HG03558 (cell line): ENCODE measurements at regions not wholly inside any gene's neighbourhood (a gene's known extent, or its start where the extent isn't known, plus 50 kb on each side); places are given as distances from the start of the nearest gene placed in this dataset.
"Not testable (repeated sequence)": the region's sequence is repeated elsewhere in the genome, so short reads cannot be mapped to it uniquely, and the experiment has no call there.

Source experiments
- ATAC-seq: cut with Tn5 transposase; IDR thresholded peaks from one replicate; pipeline ENCODE4 v1.9.1; 2021; ENCODE audit warnings: moderate number of reproducible peaks; ENCODE audit not compliant: unreplicated experiment; ENCODE audit errors: extremely low read depth

DNA sequence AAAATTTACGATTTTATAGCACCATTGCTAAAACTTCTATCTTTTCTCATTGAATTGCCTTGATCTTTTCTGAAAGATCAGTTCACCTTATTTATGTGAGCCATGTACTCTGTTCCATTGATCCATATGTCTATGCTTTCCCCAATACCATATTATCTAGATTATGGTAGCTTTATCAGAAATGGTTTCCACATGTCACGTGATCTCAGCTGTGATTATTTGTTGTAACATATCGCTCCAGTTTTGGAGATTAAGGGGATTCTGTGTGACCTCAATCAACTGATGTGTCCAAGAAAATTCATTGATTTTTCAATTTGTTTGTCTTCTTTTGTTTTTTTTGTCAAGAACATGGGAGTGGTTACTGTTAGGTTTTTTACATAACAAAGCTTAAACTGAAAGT is 1114.5 kb upstream of the ATXN8OS start:
- no peak for ATAC-seq

DNA sequence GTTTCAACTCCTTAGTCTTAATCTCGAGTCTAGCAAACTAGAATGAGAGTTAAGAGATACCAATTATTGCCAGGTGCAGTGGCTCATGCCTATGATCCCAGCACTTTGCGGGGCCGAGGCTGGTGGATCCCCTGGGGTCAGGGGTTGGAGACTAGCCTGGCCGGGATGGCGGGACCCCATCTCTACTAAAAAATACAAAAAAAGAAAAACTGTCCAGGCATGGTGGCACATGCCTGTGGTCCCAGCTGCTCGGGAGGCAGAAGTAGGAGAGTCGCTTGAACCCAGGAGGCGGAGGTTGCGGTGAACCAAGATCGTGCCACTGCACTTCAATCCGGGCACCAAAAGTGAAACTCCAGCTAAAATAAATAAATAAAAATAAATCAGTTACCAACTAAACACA is 1119.5 kb upstream of the ATXN8OS start:
- no peak for ATAC-seq

- no peak for ATAC-seq
Observed at GRCh38 chr13:68987585-68987984, 1120.0 kb upstream of the ATXN8OS start.

DNA sequence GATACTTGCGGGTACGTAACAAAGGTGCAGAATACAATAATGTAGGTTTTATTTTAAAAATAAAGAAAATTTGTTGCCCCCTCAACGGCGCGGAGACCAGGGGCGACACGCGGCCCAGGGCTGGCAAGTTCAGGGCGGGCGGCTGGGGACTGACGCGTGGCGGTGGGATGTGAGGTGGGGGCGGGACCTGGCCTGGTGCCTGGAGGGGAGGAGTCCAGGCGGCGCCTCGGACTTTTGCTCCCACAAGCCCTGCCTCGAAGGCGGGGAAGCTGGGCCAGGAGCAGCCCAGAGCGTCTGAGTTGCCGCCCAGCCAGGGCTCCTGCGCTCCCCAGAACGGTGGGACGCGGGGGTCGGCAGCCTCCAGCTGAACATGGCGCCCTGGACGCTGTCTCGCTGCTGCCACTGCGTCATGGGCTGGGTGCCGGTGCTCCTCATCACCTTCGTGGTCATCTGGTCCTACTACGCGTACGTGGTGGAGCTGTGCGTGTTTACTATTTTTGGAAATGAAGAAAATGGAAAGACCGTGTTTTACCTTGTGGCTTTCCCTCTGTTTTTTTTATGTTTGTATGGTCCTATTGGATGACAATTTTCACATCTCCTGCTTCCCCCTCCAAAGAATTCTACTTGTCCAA is 1122.8 kb upstream of the ATXN8OS start:
- no peak for ATAC-seq

DNA sequence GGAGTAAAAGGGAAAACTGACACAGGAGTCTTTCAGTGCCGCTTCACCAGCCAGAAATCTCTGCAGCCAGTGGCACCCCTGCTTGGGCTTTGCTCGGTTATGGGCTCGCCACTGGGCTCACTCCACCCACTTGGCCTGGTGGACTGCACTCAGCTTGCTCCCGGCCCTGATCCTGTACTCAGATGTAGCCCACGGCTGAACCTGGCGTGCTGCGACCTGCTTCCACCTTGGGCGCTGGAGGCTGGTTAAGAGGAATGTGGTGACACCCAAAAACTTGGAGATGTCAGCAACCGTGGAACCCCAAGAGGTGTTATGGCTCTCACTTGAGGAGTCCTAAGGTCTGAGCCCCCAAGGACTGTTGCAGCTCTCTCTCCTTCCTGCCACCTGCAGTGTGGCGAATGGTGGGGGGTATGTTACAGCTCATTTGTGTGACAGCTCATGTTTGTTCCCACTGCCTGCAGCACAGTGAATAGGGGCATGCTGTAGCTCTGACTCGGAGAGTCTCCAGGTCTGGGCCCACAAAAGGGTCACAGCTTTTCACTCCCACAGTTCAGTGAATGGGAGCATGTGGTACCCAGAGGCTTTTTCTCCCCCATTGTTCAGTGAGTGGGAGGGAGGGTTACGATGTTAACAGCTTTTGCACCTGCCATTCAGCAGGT is 1124.5 kb upstream of the ATXN8OS start:
- ATAC-seq, result no peak

- no peak for ATAC-seq
Observed at GRCh38 chr13:68976287-68976686, 1131.3 kb upstream of the ATXN8OS start.

GRCh38 chr13:68970532-68970931 is 1137.1 kb upstream of the ATXN8OS start:
- ATAC-seq, result no peak

- ATAC-seq, result no peak
Observed at GRCh38 chr13:68948586-68948985, 1159.0 kb upstream of the ATXN8OS start.

GRCh38 chr13:68944272-68944671 is 1163.4 kb upstream of the ATXN8OS start:
- no peak for ATAC-seq

GRCh38 chr13:68940049-68940448 is 1167.6 kb upstream of the ATXN8OS start:
- no peak for ATAC-seq

- ATAC-seq, result no peak
Observed at GRCh38 chr13:68938639-68939038, 1169.0 kb upstream of the ATXN8OS start.

DNA sequence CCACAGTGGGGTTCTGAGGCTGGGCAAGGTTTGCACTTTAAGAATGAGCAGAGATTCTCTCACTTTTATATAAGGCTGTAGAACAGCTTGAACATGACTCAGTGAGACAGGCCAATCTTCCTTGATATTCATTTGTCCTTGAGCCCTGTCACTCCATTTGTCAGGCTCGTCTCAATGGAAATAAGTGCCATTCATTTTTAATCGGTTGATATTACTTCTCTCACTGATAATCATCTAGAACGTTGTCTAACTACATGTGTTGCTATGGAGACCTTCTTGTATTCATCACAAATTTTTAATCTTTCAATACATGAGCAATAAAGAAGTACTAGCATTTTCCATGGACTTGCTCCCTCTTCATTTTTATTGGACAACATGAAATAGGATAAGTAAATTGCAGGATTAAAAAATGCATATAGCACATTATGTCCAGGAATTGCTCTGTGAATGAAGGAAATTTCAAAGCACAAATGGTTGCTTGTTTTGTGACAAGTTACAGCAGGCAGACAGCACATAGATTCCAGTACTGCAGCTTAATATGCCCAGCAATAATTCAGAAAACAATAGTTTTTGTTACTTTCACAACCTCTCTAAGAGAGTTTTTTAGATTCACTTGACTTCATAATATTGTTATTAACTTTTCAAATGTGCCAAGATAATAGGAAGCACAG is 1178.4 kb upstream of the ATXN8OS start:
- ATAC-seq, result no peak

- ATAC-seq, result no peak
Observed at GRCh38 chr13:68927387-68928026, 1180.1 kb upstream of the ATXN8OS start.

GRCh38 chr13:68923995-68924394 is 1183.6 kb upstream of the ATXN8OS start:
- no peak for ATAC-seq

DNA sequence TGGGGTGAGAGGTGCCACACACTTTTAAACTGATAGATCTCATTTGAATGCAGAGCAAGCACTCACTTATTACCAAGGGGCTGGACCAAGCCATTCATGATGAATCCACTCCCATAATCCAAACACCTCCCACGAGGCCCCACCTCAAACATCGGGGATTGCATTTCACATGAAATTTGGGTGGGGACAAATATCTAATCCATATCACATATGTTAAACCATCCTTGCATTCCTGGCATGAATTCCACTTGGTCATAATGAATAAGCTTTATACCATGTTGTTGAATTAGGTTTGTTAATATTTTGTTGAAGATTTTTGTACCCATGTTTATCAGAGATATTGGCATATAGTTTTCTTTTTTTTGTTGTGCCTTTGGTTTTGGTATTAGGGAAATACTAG is 1198.7 kb upstream of the ATXN8OS start:
- ATAC-seq, result no peak

DNA sequence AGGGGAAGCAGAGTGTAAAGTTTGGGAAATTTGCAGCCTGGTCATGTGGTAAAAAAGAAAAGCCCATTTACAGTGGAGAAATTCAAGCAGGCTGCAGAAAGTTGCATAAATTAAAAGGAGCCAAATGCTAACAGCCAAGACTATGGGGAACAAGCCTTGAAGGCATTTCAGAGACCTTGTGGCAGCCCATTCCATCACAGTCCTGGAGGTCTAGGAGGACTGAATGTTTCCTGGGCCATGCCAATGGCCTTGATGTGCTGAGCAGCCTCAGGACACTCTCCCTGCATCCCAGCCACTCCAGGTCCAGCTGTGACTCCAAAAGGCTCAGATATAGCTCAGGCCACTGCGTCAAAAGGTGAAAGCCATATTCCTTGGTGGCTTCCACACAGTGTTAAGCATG is 1202.4 kb upstream of the ATXN8OS start:
- ATAC-seq, result no peak

DNA sequence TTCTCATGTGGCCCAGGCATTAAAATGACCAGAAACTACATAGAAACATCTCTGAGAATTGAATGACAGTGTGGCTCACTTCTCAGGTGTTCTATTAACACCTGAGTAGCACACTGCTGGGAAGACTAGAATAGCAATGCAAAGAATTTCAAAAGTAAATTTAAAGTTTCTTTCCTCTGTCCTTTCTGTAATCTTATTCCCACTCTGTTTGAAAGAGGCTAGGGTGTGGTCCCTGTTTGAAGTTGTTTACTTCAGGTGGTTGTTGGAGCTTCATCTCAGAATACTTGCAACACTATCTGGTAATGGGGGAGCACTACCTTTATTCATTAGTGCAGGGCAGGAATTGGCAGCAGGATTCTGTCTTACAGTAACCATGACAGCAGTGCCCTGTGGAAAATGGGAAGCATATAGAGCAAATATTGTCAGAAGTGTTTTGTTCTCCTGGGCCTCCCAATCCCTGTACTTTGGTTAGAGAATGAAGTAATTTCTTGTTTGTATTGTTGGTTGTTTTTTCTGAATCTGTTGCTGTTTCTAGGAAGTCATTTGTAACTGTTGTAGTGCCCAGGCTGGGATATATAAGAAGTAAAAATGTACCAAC is 1210.2 kb upstream of the ATXN8OS start:
- no peak for ATAC-seq

DNA sequence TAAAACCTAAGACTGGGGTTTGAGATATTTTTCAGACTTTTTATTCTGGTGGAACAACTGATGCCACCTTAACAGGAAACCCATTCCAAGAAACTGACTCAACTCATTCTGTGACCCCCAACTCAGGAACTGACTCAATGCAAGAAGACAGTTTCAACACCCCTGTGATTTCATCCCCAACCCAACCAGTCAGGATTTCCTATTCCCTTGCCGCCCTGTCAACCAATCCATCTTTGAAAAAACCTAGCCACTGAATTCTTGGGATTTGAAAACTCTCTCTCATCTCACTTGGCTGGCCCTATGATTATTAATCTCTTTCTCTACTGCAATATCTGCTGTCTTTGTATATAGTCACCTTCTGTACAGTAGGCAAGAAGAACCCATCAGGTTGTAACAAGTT is 1211.9 kb upstream of the ATXN8OS start:
- no peak for ATAC-seq

DNA sequence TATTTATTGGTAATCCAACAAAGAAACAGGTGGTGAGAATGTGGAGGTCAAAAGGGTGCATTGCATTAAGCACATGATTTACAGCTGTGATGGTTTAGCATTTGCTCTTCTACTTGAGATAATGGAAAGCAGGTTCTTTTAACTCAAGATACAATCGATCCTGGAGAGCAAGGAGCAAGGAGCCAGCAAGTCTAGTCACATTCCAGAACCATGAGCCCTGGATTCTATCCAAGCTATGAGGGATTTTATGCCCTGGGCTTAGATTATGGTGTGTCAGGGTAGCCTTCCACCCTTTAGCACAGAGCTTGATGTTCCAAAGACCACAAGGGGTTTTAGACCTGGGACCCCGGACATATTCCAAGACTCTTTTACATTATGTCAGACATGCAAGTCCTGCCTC is 1213.9 kb upstream of the ATXN8OS start:
- not testable (repeated sequence) for ATAC-seq

DNA sequence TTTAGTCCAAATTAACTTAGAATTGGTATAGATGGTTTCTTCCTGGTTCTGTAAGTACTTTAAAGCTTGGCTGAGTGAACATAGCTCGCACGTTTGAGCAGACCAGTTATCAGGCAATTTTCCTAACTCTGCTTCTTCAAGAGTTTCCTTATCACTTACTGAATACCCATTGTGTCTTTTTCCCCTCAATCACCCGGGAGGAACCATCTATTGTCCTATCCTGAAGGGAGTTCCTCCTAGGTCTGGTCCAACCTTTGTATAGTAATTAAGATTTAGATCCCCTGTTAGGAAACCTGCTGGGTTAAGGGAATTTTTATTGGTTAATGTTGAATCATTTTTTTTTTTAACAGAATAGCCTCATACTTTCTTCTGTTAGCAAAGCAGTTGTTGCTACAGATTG is 1215.0 kb upstream of the ATXN8OS start:
- ATAC-seq, result not testable (repeated sequence)

GRCh38 chr13:68890101-68890500 is 1217.5 kb upstream of the ATXN8OS start:
- ATAC-seq, result not testable (repeated sequence)
